HCT116 (cell line): ENCODE measurements at regions not wholly inside any gene's neighbourhood (a gene's known extent, or its start where the extent isn't known, plus 50 kb on each side); places are given as distances from the start of the nearest gene placed in this dataset.
A peak's percentile ranks its signal among the peaks of the same experiment; 100 is the strongest.

Experiments
- ATAC-seq: fragments of 200-7000 bp; cut with Tn5 transposase; 2 replicates; pipeline ENCODE4 v1.9.1; 2020; ENCODE audit warnings: mild to moderate bottlenecking, moderate library complexity
- BruUV-seq: library from RNA; stranded (reverse); fragments of 400-500 nt; replicated peaks from 2 replicates; lab custom pipeline; 2021; lab: Mats Ljungman, UMichigan
- CTCF ChIA-PET: fragments of 300-600 bp; sonication (Branson Sonifier 250); formaldehyde crosslinking; loops from one replicate; lab custom pipeline; 2021; ENCODE audit warnings: antibody characterized with exemption; lab: Charles Lee
- POLR2A ChIA-PET: fragments of 300-600, 350-600 bp; sonication (Branson Sonifier 250); formaldehyde crosslinking; loops from one replicate; lab custom pipeline; 2021; ENCODE audit warnings: antibody characterized with exemption; lab: Charles Lee
- RAD21 ChIA-PET, 2 experiments: fragments of 300-600 bp; sonication (Branson Sonifier 250); formaldehyde crosslinking; loops; one replicate each; lab custom pipeline; 2023; ENCODE audit warnings: low total read pairs in 2 of 2; ENCODE audit not compliant: uncharacterized antibody in 2 of 2, unreplicated experiment in 2 of 2, low non-redundant PET in 1 of 2; lab: Charles Lee
- DNase-seq: peaks from one replicate; pipeline ENCODE4 v3.0.0-alpha.2; 2010; ENCODE audit warnings: low read depth, low spot score
- H2AFZ ChIP-seq: fragments of 200-600 bp; shearing (Covaris generic), sonication (generic); 2 replicates; pipeline ENCODE4 v1.6.1; 2017; ENCODE audit warnings: low read depth, mixed run types, mixed read lengths, antibody characterized with exemption, low read length; ENCODE audit not compliant: poor library complexity, severe bottlenecking
- H3K27ac ChIP-seq: 2 replicates; pipeline ENCODE4 v1.5.1; 2012; ENCODE audit warnings: low read depth, low read length
- H3K27me3 ChIP-seq: fragments of 200-600 bp; sonication (generic); 2 replicates; pipeline ENCODE4 v1.6.1; 2016; ENCODE audit warnings: mixed run types, low read length, mixed read lengths; ENCODE audit not compliant: insufficient read depth
- H3K36me3 ChIP-seq, 2 experiments: fragments of 200-500 bp in 1 of 2; fragments of 200-600 bp in 1 of 2; sonication (Bioruptor generic) in 1 of 2; sonication (generic) in 1 of 2; 2 replicates each; pipeline versions ENCODE4 v1.5.1 to v1.6.1; 2014 to 2016; ENCODE audit warnings: low read length in 2 of 2, inconsistent platforms in 1 of 2, mixed read lengths in 1 of 2, mixed run types in 1 of 2; ENCODE audit not compliant: insufficient read depth in 2 of 2, control insufficient read depth in 1 of 2
- H3K4me1 ChIP-seq, 2 experiments: fragments of 200-600 bp in 1 of 2; sonication (generic) in 1 of 2; 2 replicates each; pipeline versions ENCODE4 v1.5.1 to v1.6.1; 2012 to 2017; ENCODE audit warnings: low read length in 2 of 2, inconsistent platforms in 1 of 2, mild to moderate bottlenecking in 1 of 2, mixed read lengths in 1 of 2, mixed run types in 1 of 2, moderate library complexity in 1 of 2; ENCODE audit not compliant: insufficient read depth in 2 of 2, control insufficient read depth in 1 of 2
- H3K4me2 ChIP-seq: fragments of 200-600 bp; sonication (generic); 2 replicates; pipeline ENCODE4 v1.6.1; 2017; ENCODE audit warnings: mixed run types, low read length, mixed read lengths
- H3K4me3 ChIP-seq, 2 experiments: fragments of 200-600 bp in 1 of 2; sonication (generic) in 1 of 2; replicated peaks in 1 of 2; 2 replicates each; pipeline ENCODE4 v1.5.1; 2011 to 2016; ENCODE audit warnings: low read length in 2 of 2, control low read depth in 1 of 2, low read depth in 1 of 2, mild to moderate bottlenecking in 1 of 2, mixed read lengths in 1 of 2, mixed run types in 1 of 2
- H3K79me2 ChIP-seq: fragments of 200-600 bp; sonication (generic); 2 replicates; pipeline ENCODE4 v1.6.1; 2017; ENCODE audit warnings: mild to moderate bottlenecking, mixed run types, low read length, moderate library complexity, mixed read lengths; ENCODE audit not compliant: insufficient read depth
- H3K9ac ChIP-seq: fragments of 200-600 bp; sonication (generic); 2 replicates; pipeline ENCODE4 v1.6.1; 2016; ENCODE audit warnings: low read length, mixed read lengths
- H3K9me2 ChIP-seq: fragments of 200-600 bp; sonication (generic), shearing (Covaris generic); 2 replicates; pipeline ENCODE4 v1.6.1; 2017; ENCODE audit warnings: mixed run types, mild to moderate bottlenecking, moderate library complexity; ENCODE audit not compliant: insufficient read depth
- H3K9me3 ChIP-seq, 2 experiments: fragments of 200-500 bp in 1 of 2; fragments of 200-600 bp in 1 of 2; sonication (Bioruptor generic) in 1 of 2; sonication (generic) in 1 of 2; 2 replicates each; pipeline ENCODE4 v1.6.1; 2014 to 2017; ENCODE audit warnings: low read length in 2 of 2, mixed read lengths in 2 of 2, inconsistent platforms in 1 of 2, low read depth in 1 of 2, mild to moderate bottlenecking in 1 of 2, mixed run types in 1 of 2, moderate library complexity in 1 of 2; ENCODE audit not compliant: control insufficient read depth in 1 of 2, insufficient read depth in 1 of 2
- H4K20me1 ChIP-seq: fragments of 200-600 bp; sonication (generic), shearing (Covaris generic); 2 replicates; pipeline ENCODE4 v1.6.1; 2017; ENCODE audit warnings: mixed run types, mild to moderate bottlenecking, moderate library complexity; ENCODE audit not compliant: insufficient read depth
- EGR1 ChIP-seq: IDR thresholded peaks from 2 replicates; pipeline ENCODE4 v1.6.1; 2012; ENCODE audit warnings: low read depth
- ELF1 ChIP-seq: IDR thresholded peaks from 2 replicates; pipeline ENCODE4 v1.6.1; 2012; ENCODE audit warnings: low read depth, borderline replicate concordance
- POLR2A ChIP-seq: IDR thresholded peaks from 2 replicates; pipeline ENCODE4 v1.7.0; 2011; ENCODE audit warnings: borderline replicate concordance; ENCODE audit not compliant: insufficient read depth, insufficient read length; ENCODE audit errors: extremely low read depth
- YY1 ChIP-seq: IDR thresholded peaks from 2 replicates; pipeline ENCODE4 v1.6.1; 2011; ENCODE audit warnings: low read length, low read depth, moderate library complexity, mild to moderate bottlenecking; ENCODE audit not compliant: insufficient replicate concordance; ENCODE audit errors: extremely low read depth
- ZFX ChIP-seq: fragments of 450-650 bp; IDR thresholded peaks from 2 replicates; pipeline ENCODE4 v1.6.1; 2017
- intact Hi-C: fragments of 100-400 bp; cut with micrococcal nuclease; formaldehyde crosslinking; loops from 2 replicates; pipeline ENCODE4 v1.10.0; 2022

GRCh38 chr1:8154621-8155052 lies 128.5 kb upstream of the ERRFI1 start (continued):
- no peak for TF ChIP-seq ELF1
- TF ChIP-seq YY1, result peak; percentile 48
- no peak for TF ChIP-seq POLR2A
- TF ChIP-seq, all 23 proteins: peak for 8

- no peaks in the 10 kb centered on the region for H3K36me3 ChIP-seq
- no peak overlapping the region for H3K4me3 ChIP-seq
- ChIA-PET CTCF (interaction anchor here (1.0 to 2.0 kb wide), 3 partner anchors 12 to 160 kb away, joined by 4 to 7 read pairs (median 5); no protein-coding TSS in a partner anchor), POLR2A (interaction anchor here (0.7 to 7.2 kb wide), 17 partner anchors 9 to 129 kb away, joined by 3 to 77 read pairs (median 5); no protein-coding TSS in a partner anchor), RAD21 (interaction anchor here (1.1 to 1.3 kb wide), 2 partner anchors 16 to 33 kb away, joined by 3 read pairs; no protein-coding TSS in a partner anchor)
- H2AFZ ChIP-seq, result no peak overlapping the region
- H4K20me1 ChIP-seq, result no peaks in the 10 kb centered on the region
- H3K27me3 ChIP-seq, result no peaks in the 10 kb centered on the region
- peak overlapping the region; percentile 72; the same call in 1 of the 2 replicates for H3K4me2 ChIP-seq
- peaks cover 34 to 38% of the 10 kb centered on the region in 2 experiments for H3K4me1 ChIP-seq
- H3K9me3 ChIP-seq, result peaks cover 0 to 6% of the 10 kb centered on the region in 2 experiments; a peak in 1 of 4 replicates
- H3K9me2 ChIP-seq, result no peaks in the 10 kb centered on the region
- no peaks in the 10 kb centered on the region for H3K79me2 ChIP-seq
- H3K27ac ChIP-seq, result peak overlapping the region; percentile 85
- peak overlapping the region; percentile 58; the same call in 1 of the 2 replicates for H3K9ac ChIP-seq
- intact Hi-C loops, result no loop called here
- no peak for DNase-seq
- TF ChIP-seq ZFX (0 out of 2 replicates have a peak, but pooled peaks have one; percentile 16), EGR1 (no peak)
- TF ChIP-seq, all 23 proteins: peak for 1
- no peak for ATAC-seq
- no TSS peak for BruUV-seq
Measured at GRCh38 chr1:8153961-8154360, 127.9 kb upstream of the ERRFI1 start.
